ENCODE measurements at regions not wholly inside any gene's neighbourhood (a gene's known extent, or its start where the extent isn't known, plus 50 kb on each side); places are given as distances from the start of the nearest gene placed in this dataset.

GRCh38 chr12:63038713-63039100 lies 103.8 kb upstream of the PPM1H start:
- peaks cover 2% of the 10 kb centered on the region for H3K9me3 Mint-ChIP-seq
- no peaks in the 10 kb centered on the region for H3K4me1 Mint-ChIP-seq
- no peaks in the 10 kb centered on the region for H3K36me3 Mint-ChIP-seq
- TF ChIP-seq ZNF423 (CRISPR knock-in tag; IDR thresholded peaks at IDR 0.05), result no peak
- TF ChIP-seq MLX (CRISPR knock-in tag; IDR thresholded peaks at IDR 0.05), result no peak
- TF ChIP-seq ETV6 (CRISPR knock-in tag; IDR thresholded peaks at IDR 0.05), result no peak
- no peak for TF ChIP-seq ZNF281 (CRISPR knock-in tag; IDR thresholded peaks at IDR 0.05)
- TF ChIP-seq NR1H2 (CRISPR knock-in tag; IDR thresholded peaks at IDR 0.05), result no peak
- no peak for TF ChIP-seq EMX1 (CRISPR knock-in tag; IDR thresholded peaks at IDR 0.05)
- TF ChIP-seq PRDM15 (CRISPR knock-in tag; IDR thresholded peaks at IDR 0.05), result no peak
- no peak for TF ChIP-seq TCF7 (CRISPR knock-in tag; IDR thresholded peaks at IDR 0.05; ENCODE audit: low read depth)
- TF ChIP-seq AR (CRISPR knock-in tag; IDR thresholded peaks at IDR 0.05), result no peak
- no peak for TF ChIP-seq GTF2I (CRISPR knock-in tag; conservative IDR thresholded peaks at IDR 0.05)
- TF ChIP-seq STAT6 (CRISPR knock-in tag; conservative IDR thresholded peaks at IDR 0.05; ENCODE audit: low read depth), result no peak
- no peak for TF ChIP-seq ZNF317 (CRISPR knock-in tag; IDR thresholded peaks at IDR 0.05; ENCODE audit: borderline replicate concordance, low read depth)
- no peak for TF ChIP-seq GABPB1 (CRISPR knock-in tag; IDR thresholded peaks at IDR 0.05)
- TF ChIP-seq HMGA2 (CRISPR knock-in tag; IDR thresholded peaks at IDR 0.05), result no peak
- no peak overlapping the region for H3K4me3 Mint-ChIP-seq
- no peak overlapping the region for H3K27ac Mint-ChIP-seq
- no peak for DNase-seq (ENCODE audit: low spot score)
- ChIA-PET POLR2A (interaction anchor here (1.1 kb wide), 1 partner anchor 55 kb away, joined by 3 read pairs; no protein-coding TSS in a partner anchor), CTCF (interaction anchor here (1.6 kb wide), 1 partner anchor 30 kb away, joined by 4 read pairs; no protein-coding TSS in a partner anchor)
- H3K27me3 Mint-ChIP-seq (ENCODE audit: low read depth), result no peaks in the 10 kb centered on the region
- ATAC-seq, result no peak
